Suprapubic skin (tissue), 3 donors: ENCODE measurements at regions not wholly inside any gene's neighbourhood (a gene's known extent, or its start where the extent isn't known, plus 50 kb on each side); places are given as distances from the start of the nearest gene placed in this dataset.

Experiments
- EP300 ChIP-seq: sonication (generic); formaldehyde crosslinking; IDR thresholded peaks from one replicate; pipeline ENCODE4 v1.6.1; 2017; ENCODE audit warnings: antibody characterized with exemption
- TF ChIP-seq, protein P1 (sequence below), 2 donors: fragments of 200-600 bp in 1 of 2; fragments of 450-650 bp in 1 of 2; sonication (generic) in 1 of 2; IDR thresholded peaks; one replicate each; pipeline ENCODE4 v1.5.1; 2016 to 2019; ENCODE audit warnings: antibody characterized with exemption in 2 of 2, mild to moderate bottlenecking in 1 of 2, moderate library complexity in 1 of 2

- TF ChIP-seq, protein P1, sequence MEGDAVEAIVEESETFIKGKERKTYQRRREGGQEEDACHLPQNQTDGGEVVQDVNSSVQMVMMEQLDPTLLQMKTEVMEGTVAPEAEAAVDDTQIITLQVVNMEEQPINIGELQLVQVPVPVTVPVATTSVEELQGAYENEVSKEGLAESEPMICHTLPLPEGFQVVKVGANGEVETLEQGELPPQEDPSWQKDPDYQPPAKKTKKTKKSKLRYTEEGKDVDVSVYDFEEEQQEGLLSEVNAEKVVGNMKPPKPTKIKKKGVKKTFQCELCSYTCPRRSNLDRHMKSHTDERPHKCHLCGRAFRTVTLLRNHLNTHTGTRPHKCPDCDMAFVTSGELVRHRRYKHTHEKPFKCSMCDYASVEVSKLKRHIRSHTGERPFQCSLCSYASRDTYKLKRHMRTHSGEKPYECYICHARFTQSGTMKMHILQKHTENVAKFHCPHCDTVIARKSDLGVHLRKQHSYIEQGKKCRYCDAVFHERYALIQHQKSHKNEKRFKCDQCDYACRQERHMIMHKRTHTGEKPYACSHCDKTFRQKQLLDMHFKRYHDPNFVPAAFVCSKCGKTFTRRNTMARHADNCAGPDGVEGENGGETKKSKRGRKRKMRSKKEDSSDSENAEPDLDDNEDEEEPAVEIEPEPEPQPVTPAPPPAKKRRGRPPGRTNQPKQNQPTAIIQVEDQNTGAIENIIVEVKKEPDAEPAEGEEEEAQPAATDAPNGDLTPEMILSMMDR (IDR thresholded peaks at IDR 0.05): no peak
- TF ChIP-seq EP300: no peak
Measured at GRCh38 chr6:168920289-168920688, 333.4 kb downstream of the THBS2 start.
